GM21786 (cell line): ENCODE measurements at regions not wholly inside any gene's neighbourhood (a gene's known extent, or its start where the extent isn't known, plus 50 kb on each side); places are given as distances from the start of the nearest gene placed in this dataset.
"Not testable (repeated sequence)": the region's sequence is repeated elsewhere in the genome, so short reads cannot be mapped to it uniquely, and the experiment has no call there.

Experiments used
- ATAC-seq: cut with Tn5 transposase; IDR thresholded peaks from one replicate; pipeline ENCODE4 v1.9.1; 2021; ENCODE audit not compliant: unreplicated experiment

- ATAC-seq: no peak
Observed at GRCh38 chr14:86363047-86363446, 833.1 kb downstream of the FLRT2 start.

- no peak for ATAC-seq
Observed at GRCh38 chr14:86357876-86358275, 827.9 kb downstream of the FLRT2 start.

GRCh38 chr14:86357119-86357518, 827.2 kb downstream of the FLRT2 start:
- no peak for ATAC-seq

GRCh38 chr14:86346818-86347384, 817.0 kb downstream of the FLRT2 start:
- no peak for ATAC-seq

GRCh38 chr14:86334355-86334754, 804.4 kb downstream of the FLRT2 start:
- ATAC-seq: no peak

GRCh38 chr14:86333493-86333892, 803.5 kb downstream of the FLRT2 start:
- no peak for ATAC-seq

GRCh38 chr14:86331341-86331740, 801.4 kb downstream of the FLRT2 start:
- ATAC-seq: no peak

GRCh38 chr14:86321151-86321550, 791.2 kb downstream of the FLRT2 start:
- ATAC-seq: no peak

GRCh38 chr14:86312154-86312665, 782.3 kb downstream of the FLRT2 start:
- not testable (repeated sequence) for ATAC-seq

GRCh38 chr14:86311151-86311550, 781.2 kb downstream of the FLRT2 start:
- ATAC-seq: no peak

- ATAC-seq: no peak
Observed at GRCh38 chr14:86310611-86311010, 780.7 kb downstream of the FLRT2 start.

- ATAC-seq: no peak
Observed at GRCh38 chr14:86310148-86310547, 780.2 kb downstream of the FLRT2 start.

GRCh38 chr14:86305058-86305457, 775.1 kb downstream of the FLRT2 start:
- ATAC-seq: no peak

- no peak for ATAC-seq
Observed at GRCh38 chr14:86299994-86300393, 770.0 kb downstream of the FLRT2 start.

- ATAC-seq: no peak
Observed at GRCh38 chr14:86296173-86296572, 766.2 kb downstream of the FLRT2 start.

- no peak for ATAC-seq
Observed at GRCh38 chr14:86288336-86288735, 758.4 kb downstream of the FLRT2 start.

GRCh38 chr14:86279405-86279804, 749.5 kb downstream of the FLRT2 start:
- ATAC-seq: no peak

GRCh38 chr14:86257973-86258372, 728.0 kb downstream of the FLRT2 start:
- no peak for ATAC-seq

GRCh38 chr14:86243158-86243557, 713.2 kb downstream of the FLRT2 start:
- peak; percentile 75 for ATAC-seq

- ATAC-seq: no peak
Observed at GRCh38 chr14:86237733-86238132, 707.8 kb downstream of the FLRT2 start.

GRCh38 chr14:86221755-86222154, 691.8 kb downstream of the FLRT2 start:
- no peak for ATAC-seq

- no peak for ATAC-seq
Observed at GRCh38 chr14:86221000-86221399, 691.1 kb downstream of the FLRT2 start.

- ATAC-seq: no peak
Observed at GRCh38 chr14:86217523-86217922, 687.6 kb downstream of the FLRT2 start.
